ENCODE measurements at regions not wholly inside any gene's neighbourhood (a gene's known extent, or its start where the extent isn't known, plus 50 kb on each side); places are given as distances from the start of the nearest gene placed in this dataset.

GRCh38 chr3:184635126-184635525 lies 73.5 kb downstream of the EPHB3 start:
- no peak overlapping the region for H3K9ac ChIP-seq (replicated peaks; ENCODE audit: extremely low read depth, insufficient read depth, low read length)
- no peak for FAIRE-seq
- dilution Hi-C loops (cut with MboI; ENCODE audit: extremely low pct_ligation_motif_present, low sequenced_read_pairs), result no loop called here

More at GRCh38 chr3:184635126-184635525, 73.5 kb downstream of the EPHB3 start:
- H3K4me2 ChIP-seq (ENCODE audit: insufficient read depth, low read length), result no peak overlapping the region
- no peaks in the 10 kb centered on the region for H3K79me2 ChIP-seq (ENCODE audit: control insufficient read depth, insufficient read depth, low read length)
- no peak overlapping the region for H3K27ac ChIP-seq (ENCODE audit: insufficient read depth, low read depth, low read length)
- POLR2A ChIA-PET, result no interaction called here
- no peaks in the 10 kb centered on the region for H3K9me1 ChIP-seq (replicated peaks; ENCODE audit: control insufficient read depth, extremely low read depth, insufficient read depth, low read length)
- TF ChIP-seq EZH2 (IDR thresholded peaks at IDR 0.05; ENCODE audit: borderline replicate concordance, low read depth, low read length, severe bottlenecking) (no peak), GATA2 (IDR thresholded peaks at IDR 0.05; ENCODE audit: insufficient read depth, insufficient read length, low read depth, low read length) (no peak), JUN (IDR thresholded peaks at IDR 0.05; ENCODE audit: borderline replicate concordance, insufficient read depth, insufficient read length, low read depth) (no peak), MYC (IDR thresholded peaks at IDR 0.05; ENCODE audit: low read depth, low read length) (no peak), FOS (IDR thresholded peaks at IDR 0.05; ENCODE audit: borderline replicate concordance, insufficient read depth, low read length) (no peak), POLR2AphosphoS5 (IDR thresholded peaks at IDR 0.05; ENCODE audit: insufficient read depth, low read depth, low read length) (no peak), MAX (IDR thresholded peaks at IDR 0.05; ENCODE audit: insufficient read depth, insufficient read length) (no peak), CTCF (IDR thresholded peaks at IDR 0.05; ENCODE audit: extremely low read depth in 1 of 2, insufficient read depth in 1 of 2, low read depth in 1 of 2, low read length in 2 of 2) (no peak)
- no peak for DNase-seq (ENCODE audit: low read depth, low spot score)
- no peaks in the 10 kb centered on the region for H3K9me3 ChIP-seq (replicated peaks; ENCODE audit: control insufficient read depth, insufficient read depth, low read length)
- no peak overlapping the region for H2AFZ ChIP-seq (ENCODE audit: low read depth, low read length)
- no peaks in the 10 kb centered on the region for H3K36me3 ChIP-seq (ENCODE audit: control insufficient read depth in 2 of 2, extremely low read depth in 1 of 2, insufficient read depth in 2 of 2, low read length in 2 of 2)
- no TSS peak for BruUV-seq (replicated peaks)
- H3K4me1 ChIP-seq (ENCODE audit: control insufficient read depth, extremely low read depth, insufficient read depth, low read length), result no peaks in the 10 kb centered on the region
- no peaks in the 10 kb centered on the region for H4K20me1 ChIP-seq (replicated peaks; ENCODE audit: control insufficient read depth, extremely low read depth, insufficient read depth, low read length)
- CTCF ChIA-PET, result interaction anchor here (1.2 kb wide), 1 partner anchor 11 kb away, joined by 3 read pairs; no protein-coding TSS in a partner anchor
- H3K4me3 ChIP-seq (replicated peaks in 1 of 3; ENCODE audit: insufficient read depth in 1 of 3, low read depth in 1 of 3, low read length in 3 of 3), result no peak overlapping the region
- intact Hi-C loops (cut with micrococcal nuclease), result no loop called here
- H3K27me3 ChIP-seq (ENCODE audit: control insufficient read depth in 2 of 2, insufficient read depth in 2 of 2, low read length in 2 of 2), result peaks cover 0 to 23% of the 10 kb centered on the region in 2 experiments
